ENCODE measurements at regions not wholly inside any gene's neighbourhood (a gene's known extent, or its start where the extent isn't known, plus 50 kb on each side); places are given as distances from the start of the nearest gene placed in this dataset.

DNA sequence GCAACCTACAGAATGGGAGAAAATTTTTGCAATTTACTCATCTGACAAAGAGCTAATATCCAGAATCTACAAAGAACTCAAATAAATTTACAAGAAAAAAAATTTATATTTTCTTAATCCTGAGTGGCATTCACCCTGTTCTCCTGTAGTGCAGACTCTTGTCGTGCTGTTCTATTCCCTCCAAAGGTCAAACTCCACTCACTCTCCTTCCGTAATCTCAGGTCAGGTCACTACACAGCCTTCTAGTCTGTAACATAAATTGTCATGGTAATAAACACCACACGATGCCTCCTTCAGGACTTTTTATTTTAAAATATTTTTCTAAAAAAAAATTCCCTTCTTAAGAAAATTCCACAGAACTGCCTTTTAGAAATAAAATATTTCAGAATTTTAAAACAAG is 417.9 kb upstream of the GCFC2 start:
- intact Hi-C loops (cut with micrococcal nuclease; ENCODE audit: unreplicated experiment) = no loop called here
- CTCF ChIA-PET = no interaction called here

GRCh38 chr2:76120176-76120575 is 409.5 kb upstream of the GCFC2 start:
- DNase-seq (ENCODE audit: low read depth, low spot score) (no peak), ATAC-seq (no peak)
- CTCF ChIA-PET = no interaction called here
- H3K36me3 ChIP-seq (ENCODE audit: control insufficient read depth, insufficient read depth, low read length) = no peaks in the 10 kb centered on the region
- TF ChIP-seq, protein P1, sequence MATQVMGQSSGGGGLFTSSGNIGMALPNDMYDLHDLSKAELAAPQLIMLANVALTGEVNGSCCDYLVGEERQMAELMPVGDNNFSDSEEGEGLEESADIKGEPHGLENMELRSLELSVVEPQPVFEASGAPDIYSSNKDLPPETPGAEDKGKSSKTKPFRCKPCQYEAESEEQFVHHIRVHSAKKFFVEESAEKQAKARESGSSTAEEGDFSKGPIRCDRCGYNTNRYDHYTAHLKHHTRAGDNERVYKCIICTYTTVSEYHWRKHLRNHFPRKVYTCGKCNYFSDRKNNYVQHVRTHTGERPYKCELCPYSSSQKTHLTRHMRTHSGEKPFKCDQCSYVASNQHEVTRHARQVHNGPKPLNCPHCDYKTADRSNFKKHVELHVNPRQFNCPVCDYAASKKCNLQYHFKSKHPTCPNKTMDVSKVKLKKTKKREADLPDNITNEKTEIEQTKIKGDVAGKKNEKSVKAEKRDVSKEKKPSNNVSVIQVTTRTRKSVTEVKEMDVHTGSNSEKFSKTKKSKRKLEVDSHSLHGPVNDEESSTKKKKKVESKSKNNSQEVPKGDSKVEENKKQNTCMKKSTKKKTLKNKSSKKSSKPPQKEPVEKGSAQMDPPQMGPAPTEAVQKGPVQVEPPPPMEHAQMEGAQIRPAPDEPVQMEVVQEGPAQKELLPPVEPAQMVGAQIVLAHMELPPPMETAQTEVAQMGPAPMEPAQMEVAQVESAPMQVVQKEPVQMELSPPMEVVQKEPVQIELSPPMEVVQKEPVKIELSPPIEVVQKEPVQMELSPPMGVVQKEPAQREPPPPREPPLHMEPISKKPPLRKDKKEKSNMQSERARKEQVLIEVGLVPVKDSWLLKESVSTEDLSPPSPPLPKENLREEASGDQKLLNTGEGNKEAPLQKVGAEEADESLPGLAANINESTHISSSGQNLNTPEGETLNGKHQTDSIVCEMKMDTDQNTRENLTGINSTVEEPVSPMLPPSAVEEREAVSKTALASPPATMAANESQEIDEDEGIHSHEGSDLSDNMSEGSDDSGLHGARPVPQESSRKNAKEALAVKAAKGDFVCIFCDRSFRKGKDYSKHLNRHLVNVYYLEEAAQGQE (IDR thresholded peaks at IDR 0.05; ENCODE audit: insufficient read depth in 1 of 2, low read depth in 2 of 2, low read length in 1 of 2) = no peak
- H3K4me1 ChIP-seq (ENCODE audit: control insufficient read depth, insufficient read depth, low read length) = no peaks in the 10 kb centered on the region
- no peak overlapping the region for H3K4me3 ChIP-seq (ENCODE audit: low read depth in 2 of 2, low read length in 2 of 2)
- intact Hi-C loops (cut with micrococcal nuclease; ENCODE audit: unreplicated experiment) (no loop called here), in situ Hi-C loops (cut with HindIII; ENCODE audit: low pct_unique_long_range_greater_than_20kb, low sequenced_read_pairs) (no loop called here)
- BruUV-seq (replicated peaks) = no TSS peak
- H3K27ac ChIP-seq (ENCODE audit: low read length) = no peak overlapping the region
- POLR2A ChIA-PET = no interaction called here
- no peaks in the 10 kb centered on the region for H3K27me3 ChIP-seq (ENCODE audit: control insufficient read depth, insufficient read depth, low read length)
- no peaks in the 10 kb centered on the region for H3K9me3 ChIP-seq (ENCODE audit: control insufficient read depth, insufficient read depth, low read depth, low read length)

More for the DNA sequence above, 417.9 kb upstream of the GCFC2 start:
- Histone ChIP-seq H3K4me3 (ENCODE audit: low read depth in 2 of 2, low read length in 2 of 2) (no peak overlapping the region), H3K27me3 (ENCODE audit: control insufficient read depth, insufficient read depth, low read length) (no peaks in the 10 kb centered on the region), H3K27ac (ENCODE audit: low read length) (no peak overlapping the region), H3K9me3 (ENCODE audit: control insufficient read depth, insufficient read depth, low read depth, low read length) (no peaks in the 10 kb centered on the region), H3K4me1 (ENCODE audit: control insufficient read depth, insufficient read depth, low read length) (no peaks in the 10 kb centered on the region), H3K36me3 (ENCODE audit: control insufficient read depth, insufficient read depth, low read length) (no peaks in the 10 kb centered on the region)
- POLR2A ChIA-PET = no interaction called here
- no TSS peak for BruUV-seq (replicated peaks)
- in situ Hi-C loops (cut with HindIII; ENCODE audit: low pct_unique_long_range_greater_than_20kb, low sequenced_read_pairs) = no loop called here
- TF ChIP-seq, protein P2, sequence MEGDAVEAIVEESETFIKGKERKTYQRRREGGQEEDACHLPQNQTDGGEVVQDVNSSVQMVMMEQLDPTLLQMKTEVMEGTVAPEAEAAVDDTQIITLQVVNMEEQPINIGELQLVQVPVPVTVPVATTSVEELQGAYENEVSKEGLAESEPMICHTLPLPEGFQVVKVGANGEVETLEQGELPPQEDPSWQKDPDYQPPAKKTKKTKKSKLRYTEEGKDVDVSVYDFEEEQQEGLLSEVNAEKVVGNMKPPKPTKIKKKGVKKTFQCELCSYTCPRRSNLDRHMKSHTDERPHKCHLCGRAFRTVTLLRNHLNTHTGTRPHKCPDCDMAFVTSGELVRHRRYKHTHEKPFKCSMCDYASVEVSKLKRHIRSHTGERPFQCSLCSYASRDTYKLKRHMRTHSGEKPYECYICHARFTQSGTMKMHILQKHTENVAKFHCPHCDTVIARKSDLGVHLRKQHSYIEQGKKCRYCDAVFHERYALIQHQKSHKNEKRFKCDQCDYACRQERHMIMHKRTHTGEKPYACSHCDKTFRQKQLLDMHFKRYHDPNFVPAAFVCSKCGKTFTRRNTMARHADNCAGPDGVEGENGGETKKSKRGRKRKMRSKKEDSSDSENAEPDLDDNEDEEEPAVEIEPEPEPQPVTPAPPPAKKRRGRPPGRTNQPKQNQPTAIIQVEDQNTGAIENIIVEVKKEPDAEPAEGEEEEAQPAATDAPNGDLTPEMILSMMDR (IDR thresholded peaks at IDR 0.05) = no peak
- TF ChIP-seq, protein P1 (IDR thresholded peaks at IDR 0.05; ENCODE audit: insufficient read depth in 1 of 2, low read depth in 2 of 2, low read length in 1 of 2) = no peak
- TF ChIP-seq POLR2AphosphoS5 (IDR thresholded peaks at IDR 0.05; ENCODE audit: low read depth, low read length) = no peak
- DNase-seq (ENCODE audit: low read depth, low spot score) (no peak), ATAC-seq (no peak)

DNA sequence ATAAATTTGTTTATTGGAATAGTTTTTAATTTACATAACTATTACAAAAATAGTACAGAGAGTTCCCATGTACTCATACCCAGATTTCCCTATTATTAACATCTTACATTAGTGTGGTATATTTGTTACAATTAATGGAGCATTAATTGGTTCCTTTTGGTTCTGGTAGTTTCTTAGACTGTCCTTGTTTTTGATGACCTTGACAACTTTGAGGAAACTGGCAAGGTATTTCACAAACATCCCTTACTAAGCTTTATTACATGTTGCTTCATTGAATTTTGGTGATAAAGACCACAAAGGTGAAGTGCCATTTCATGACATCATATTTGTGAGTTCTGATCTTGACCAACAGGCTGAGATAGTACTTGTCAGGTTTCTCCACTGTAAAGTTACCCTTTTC is 379.0 kb upstream of the GCFC2 start:
- H3K9me3 ChIP-seq (ENCODE audit: control insufficient read depth, insufficient read depth, low read depth, low read length) = no peaks in the 10 kb centered on the region
- TF ChIP-seq, protein P1 (IDR thresholded peaks at IDR 0.05; ENCODE audit: insufficient read depth in 1 of 2, low read depth in 2 of 2, low read length in 1 of 2) = no peak
- TF ChIP-seq TCF7L2 (IDR thresholded peaks at IDR 0.05; ENCODE audit: low read depth, low read length) = no peak
- TF ChIP-seq POLR2AphosphoS5 (IDR thresholded peaks at IDR 0.05; ENCODE audit: low read depth, low read length) = no peak
- TF ChIP-seq, protein P2 (IDR thresholded peaks at IDR 0.05) = no peak
- no peak for TF ChIP-seq SIN3A (IDR thresholded peaks at IDR 0.05; ENCODE audit: borderline replicate concordance, insufficient read depth, low read depth, low read length)
- H3K27me3 ChIP-seq (ENCODE audit: control insufficient read depth, insufficient read depth, low read length) = no peaks in the 10 kb centered on the region
- in situ Hi-C loops (cut with HindIII; ENCODE audit: low pct_unique_long_range_greater_than_20kb, low sequenced_read_pairs) (no loop called here), intact Hi-C loops (cut with micrococcal nuclease; ENCODE audit: unreplicated experiment) (no loop called here)
- no peak overlapping the region for H3K27ac ChIP-seq (ENCODE audit: low read length)
- DNase-seq (ENCODE audit: low read depth, low spot score) = no peak
- ChIA-PET POLR2A (no interaction called here), CTCF (no interaction called here)
- H3K4me1 ChIP-seq (ENCODE audit: control insufficient read depth, insufficient read depth, low read length) = no peaks in the 10 kb centered on the region
- no peak overlapping the region for H3K4me3 ChIP-seq (ENCODE audit: low read depth in 2 of 2, low read length in 2 of 2)
- BruUV-seq (replicated peaks) = no TSS peak
- no peaks in the 10 kb centered on the region for H3K36me3 ChIP-seq (ENCODE audit: control insufficient read depth, insufficient read depth, low read length)
- no peak for ATAC-seq

Data from Panc1 (cell line).